SJSA1 (cell line): ENCODE measurements at regions not wholly inside any gene's neighbourhood (a gene's known extent, or its start where the extent isn't known, plus 50 kb on each side); places are given as distances from the start of the nearest gene placed in this dataset.

Experiments used
- DNase-seq, 2 experiments: peaks; one replicate each; pipeline ENCODE4 v3.0.0-alpha.2; 2015 to 2020; ENCODE audit warnings: low spot score in 2 of 2, low read depth in 1 of 2
- H3K27ac ChIP-seq: fragments of 250-450 bp; sonication (Bioruptor Pico); 2 replicates; pipeline ENCODE4 v1.5.1; 2020; ENCODE audit warnings: mild to moderate bottlenecking, moderate library complexity
- H3K27me3 ChIP-seq: fragments of 250-450 bp; sonication (Bioruptor Pico); replicated peaks from 2 replicates; pipeline ENCODE4 v1.5.1; 2020; ENCODE audit warnings: mild to moderate bottlenecking, moderate library complexity
- H3K36me3 ChIP-seq: fragments of 250-450 bp; sonication (Bioruptor Pico); 2 replicates; pipeline ENCODE4 v1.5.1; 2020; ENCODE audit warnings: mild to moderate bottlenecking
- H3K4me1 ChIP-seq: fragments of 250-450 bp; sonication (Bioruptor Pico); replicated peaks from 2 replicates; pipeline ENCODE4 v1.6.1; 2021; ENCODE audit warnings: mild to moderate bottlenecking
- H3K4me3 ChIP-seq: fragments of 250-450 bp; sonication (Bioruptor Pico); 2 replicates; pipeline ENCODE4 v1.5.1; 2020; ENCODE audit warnings: mild to moderate bottlenecking
- H3K9me3 ChIP-seq: fragments of 250-450 bp; sonication (Bioruptor Pico); replicated peaks from 2 replicates; pipeline ENCODE4 v1.5.1; 2020; ENCODE audit warnings: mild to moderate bottlenecking

- no peak for DNase-seq
- Histone ChIP-seq H3K4me3 (no peak overlapping the region), H3K9me3 (no peaks in the 10 kb centered on the region), H3K27ac (no peak overlapping the region), H3K4me1 (no peaks in the 10 kb centered on the region), H3K27me3 (no peaks in the 10 kb centered on the region), H3K36me3 (no peaks in the 10 kb centered on the region)
Observed at GRCh38 chr2:108067820-108068405, 81.6 kb downstream of the SLC5A7 start.

- Histone ChIP-seq H3K27ac (no peak overlapping the region), H3K4me3 (no peak overlapping the region), H3K9me3 (no peaks in the 10 kb centered on the region), H3K36me3 (no peaks in the 10 kb centered on the region), H3K27me3 (no peaks in the 10 kb centered on the region), H3K4me1 (no peaks in the 10 kb centered on the region)
- no peak for DNase-seq
Observed at GRCh38 chr2:108069515-108070310, 83.4 kb downstream of the SLC5A7 start.

GRCh38 chr2:108073415-108074072 is 87.2 kb downstream of the SLC5A7 start:
- H3K27me3 ChIP-seq, result 0 out of 2 replicates have a peak, but pooled peaks cover 9% of the 10 kb centered on the region
- no peaks in the 10 kb centered on the region for H3K9me3 ChIP-seq
- H3K27ac ChIP-seq, result no peak overlapping the region
- no peak for DNase-seq
- H3K4me3 ChIP-seq, result no peak overlapping the region
- no peaks in the 10 kb centered on the region for H3K4me1 ChIP-seq
- H3K36me3 ChIP-seq, result no peaks in the 10 kb centered on the region

- no peaks in the 10 kb centered on the region for H3K36me3 ChIP-seq
- DNase-seq, result no peak
- H3K4me1 ChIP-seq, result no peaks in the 10 kb centered on the region
- no peak overlapping the region for H3K4me3 ChIP-seq
- 0 out of 2 replicates have a peak, but pooled peaks cover 9% of the 10 kb centered on the region for H3K27me3 ChIP-seq
- H3K27ac ChIP-seq, result no peak overlapping the region
- no peaks in the 10 kb centered on the region for H3K9me3 ChIP-seq
Observed at GRCh38 chr2:108074150-108074549, 87.8 kb downstream of the SLC5A7 start.

- no peaks in the 10 kb centered on the region for H3K4me1 ChIP-seq
- H3K27me3 ChIP-seq, result 0 out of 2 replicates have a peak, but pooled peaks cover 9% of the 10 kb centered on the region
- H3K36me3 ChIP-seq, result no peaks in the 10 kb centered on the region
- no peaks in the 10 kb centered on the region for H3K9me3 ChIP-seq
- no peak overlapping the region for H3K4me3 ChIP-seq
- DNase-seq, result no peak
- H3K27ac ChIP-seq, result no peak overlapping the region
Observed at GRCh38 chr2:108074946-108075345, 88.6 kb downstream of the SLC5A7 start.

- no peak for DNase-seq
- no peak overlapping the region for H3K4me3 ChIP-seq
- H3K27ac ChIP-seq, result no peak overlapping the region
- H3K4me1 ChIP-seq, result no peaks in the 10 kb centered on the region
- no peaks in the 10 kb centered on the region for H3K36me3 ChIP-seq
- H3K27me3 ChIP-seq, result peaks cover 9% of the 10 kb centered on the region; the same call in 1 of the 2 replicates
- no peaks in the 10 kb centered on the region for H3K9me3 ChIP-seq
Observed at GRCh38 chr2:108076527-108076926, 90.2 kb downstream of the SLC5A7 start.

- no peaks in the 10 kb centered on the region for H3K36me3 ChIP-seq
- H3K9me3 ChIP-seq, result no peaks in the 10 kb centered on the region
- no peak overlapping the region for H3K4me3 ChIP-seq
- no peak for DNase-seq
- no peak overlapping the region for H3K27ac ChIP-seq
- H3K27me3 ChIP-seq, result peaks cover 13% of the 10 kb centered on the region; the same call in 1 of the 2 replicates
- no peaks in the 10 kb centered on the region for H3K4me1 ChIP-seq
Observed at GRCh38 chr2:108079736-108080135, 93.4 kb downstream of the SLC5A7 start.

GRCh38 chr2:108080177-108080576 is 93.9 kb downstream of the SLC5A7 start:
- Histone ChIP-seq H3K36me3 (no peaks in the 10 kb centered on the region), H3K4me1 (no peaks in the 10 kb centered on the region), H3K4me3 (no peak overlapping the region), H3K27ac (no peak overlapping the region), H3K9me3 (no peaks in the 10 kb centered on the region), H3K27me3 (peaks cover 13% of the 10 kb centered on the region; the same call in 1 of the 2 replicates)
- DNase-seq, result no peak

- H3K4me1 ChIP-seq, result no peaks in the 10 kb centered on the region
- no peak for DNase-seq
- H3K9me3 ChIP-seq, result no peaks in the 10 kb centered on the region
- no peak overlapping the region for H3K4me3 ChIP-seq
- H3K27ac ChIP-seq, result no peak overlapping the region
- H3K27me3 ChIP-seq, result peaks cover 3% of the 10 kb centered on the region; the same call in 1 of the 2 replicates
- H3K36me3 ChIP-seq, result no peaks in the 10 kb centered on the region
Observed at GRCh38 chr2:108082978-108083377, 96.7 kb downstream of the SLC5A7 start.

GRCh38 chr2:108084311-108084710 is 98.0 kb downstream of the SLC5A7 start:
- no peak overlapping the region for H3K4me3 ChIP-seq
- no peaks in the 10 kb centered on the region for H3K4me1 ChIP-seq

GRCh38 chr2:108092886-108093285 is 106.6 kb downstream of the SLC5A7 start:
- Histone ChIP-seq H3K27ac (no peak overlapping the region), H3K4me1 (no peaks in the 10 kb centered on the region), H3K9me3 (no peaks in the 10 kb centered on the region), H3K36me3 (no peaks in the 10 kb centered on the region), H3K4me3 (no peak overlapping the region), H3K27me3 (0 out of 2 replicates have a peak, but pooled peaks cover 4% of the 10 kb centered on the region)
- no peak for DNase-seq

More at GRCh38 chr2:108084311-108084710, 98.0 kb downstream of the SLC5A7 start:
- H3K27me3 ChIP-seq, result peaks cover 3% of the 10 kb centered on the region; the same call in 1 of the 2 replicates
- H3K27ac ChIP-seq, result no peak overlapping the region
- no peaks in the 10 kb centered on the region for H3K9me3 ChIP-seq
- no peak for DNase-seq
- no peaks in the 10 kb centered on the region for H3K36me3 ChIP-seq

GRCh38 chr2:108101481-108101880 is 115.2 kb downstream of the SLC5A7 start:
- Histone ChIP-seq H3K36me3 (no peaks in the 10 kb centered on the region), H3K4me1 (no peaks in the 10 kb centered on the region), H3K9me3 (no peaks in the 10 kb centered on the region), H3K27ac (no peak overlapping the region), H3K27me3 (0 out of 2 replicates have a peak, but pooled peaks cover 9% of the 10 kb centered on the region), H3K4me3 (no peak overlapping the region)
- no peak for DNase-seq

- H3K4me1 ChIP-seq, result no peaks in the 10 kb centered on the region
- no peak overlapping the region for H3K27ac ChIP-seq
- 0 out of 2 replicates have a peak, but pooled peaks cover 7% of the 10 kb centered on the region for H3K27me3 ChIP-seq
- H3K4me3 ChIP-seq, result no peak overlapping the region
- no peak for DNase-seq
- H3K9me3 ChIP-seq, result no peaks in the 10 kb centered on the region
- no peaks in the 10 kb centered on the region for H3K36me3 ChIP-seq
Observed at GRCh38 chr2:108106731-108107130, 120.4 kb downstream of the SLC5A7 start.

- Histone ChIP-seq H3K4me3 (no peak overlapping the region), H3K27me3 (no peaks in the 10 kb centered on the region), H3K36me3 (no peaks in the 10 kb centered on the region), H3K27ac (no peak overlapping the region), H3K4me1 (no peaks in the 10 kb centered on the region), H3K9me3 (no peaks in the 10 kb centered on the region)
- DNase-seq, result no peak
Observed at GRCh38 chr2:108111936-108112335, 125.6 kb downstream of the SLC5A7 start.
